Left lung (tissue), 4 donors: ENCODE measurements at regions not wholly inside any gene's neighbourhood (a gene's known extent, or its start where the extent isn't known, plus 50 kb on each side); places are given as distances from the start of the nearest gene placed in this dataset.

Experiments used
- ATAC-seq: fragments of 200-7000 bp; cut with Tn5 transposase; one replicate; pipeline ENCODE4 v1.9.1; 2020; ENCODE audit warnings: moderate library complexity
- DNase-seq, 4 donors: peaks; one replicate each; pipeline ENCODE4 v3.0.0-alpha.2; 2013 to 2020
- H3K27ac ChIP-seq, 2 donors: fragments of 200-600 bp; sonication (generic) in 1 of 2; one replicate each; pipeline versions ENCODE4 v1.5.0 to v1.8.0; 2020 to 2021
- H3K27me3 ChIP-seq, 2 donors: fragments of 200-600 bp; sonication (generic) in 1 of 2; one replicate each; pipeline versions ENCODE4 v1.5.0 to v1.8.0; 2020 to 2021
- H3K36me3 ChIP-seq, 2 donors: fragments of 200-600 bp; sonication (generic) in 1 of 2; one replicate each; pipeline versions ENCODE4 v1.5.0 to v1.8.0; 2020 to 2021
- H3K4me1 ChIP-seq, 2 donors: fragments of 200-600 bp; one replicate each; pipeline ENCODE4 v1.8.0; 2021
- H3K4me3 ChIP-seq, 2 donors: fragments of 200-600 bp; sonication (generic) in 1 of 2; one replicate each; pipeline versions ENCODE4 v1.5.0 to v1.8.0; 2020 to 2021; ENCODE audit warnings: mild to moderate bottlenecking in 1 of 2
- H3K9me3 ChIP-seq, 2 donors: fragments of 200-600 bp; sonication (generic) in 1 of 2; one replicate each; pipeline versions ENCODE4 v1.5.0 to v1.8.0; 2020 to 2021
- CTCF ChIP-seq, 2 donors: fragments of 200-600 bp; sonication (generic) in 1 of 2; IDR thresholded peaks; one replicate each; pipeline versions ENCODE4 v1.5.0 to v1.8.0; 2021; ENCODE audit warnings: antibody characterized with exemption in 2 of 2
- intact Hi-C, 2 donors: fragments of 100-400 bp; cut with DNase I; formaldehyde crosslinking; loops; one replicate each; pipeline versions ENCODE4 v1.11.2 to v1.14.2; 2022
- donor health status: DM: no; HTN: yes; CAD: no.
- donor health status: DM: no; HTN: no; CAD: no.

GRCh38 chr17:77489239-77489892, 348.6 kb downstream of the SEC14L1 start:
- Histone ChIP-seq H3K4me1 (peaks cover 0 to 28% of the 10 kb centered on the region in 2 donors), H3K27ac (no peak overlapping the region), H3K9me3 (no peaks in the 10 kb centered on the region), H3K36me3 (peaks cover 0 to 74% of the 10 kb centered on the region in 2 donors), H3K27me3 (no peaks in the 10 kb centered on the region), H3K4me3 (no peak overlapping the region)
- DNase-seq (peak in 2 of 4 donors; percentile 28 to 59), ATAC-seq (no peak)
- intact Hi-C loops, result no loop called here
- no peak for TF ChIP-seq CTCF (IDR thresholded peaks at IDR 0.05)

- Histone ChIP-seq H3K9me3 (no peaks in the 10 kb centered on the region), H3K27me3 (no peaks in the 10 kb centered on the region), H3K4me3 (no peak overlapping the region), H3K36me3 (peaks cover 0 to 78% of the 10 kb centered on the region in 2 donors), H3K4me1 (peaks cover 0 to 33% of the 10 kb centered on the region in 2 donors), H3K27ac (no peak overlapping the region)
- intact Hi-C loops, result loop anchor here in 1 of 2 donors (5.0 kb wide), 2 partner anchors 58 to 158 kb away; no protein-coding TSS in a partner anchor
- no peak for TF ChIP-seq CTCF (IDR thresholded peaks at IDR 0.05)
- peak in 3 of 4 donors; percentile 34 to 71 (median 60) for DNase-seq
- peak; percentile 9 for ATAC-seq
Observed at GRCh38 chr17:77489893-77490255, 349.1 kb downstream of the SEC14L1 start.

- Histone ChIP-seq H3K36me3 (peaks cover 0 to 81% of the 10 kb centered on the region in 2 donors), H3K27me3 (no peaks in the 10 kb centered on the region), H3K27ac (no peak overlapping the region), H3K4me1 (peaks cover 0 to 35% of the 10 kb centered on the region in 2 donors), H3K4me3 (no peak overlapping the region), H3K9me3 (no peaks in the 10 kb centered on the region)
- ATAC-seq, result no peak
- no peak for TF ChIP-seq CTCF (IDR thresholded peaks at IDR 0.05)
- intact Hi-C loops, result loop anchor here in 1 of 2 donors (5.0 kb wide), 2 partner anchors 58 to 158 kb away; no protein-coding TSS in a partner anchor
- DNase-seq, result peak in 2 of 4 donors; percentile 31 to 66
Observed at GRCh38 chr17:77490361-77491183, 349.8 kb downstream of the SEC14L1 start.

GRCh38 chr17:77491921-77492445, 351.2 kb downstream of the SEC14L1 start:
- intact Hi-C loops, result loop anchor here in 1 of 2 donors (5.0 kb wide), 2 partner anchors 60 to 160 kb away; no protein-coding TSS in a partner anchor
- TF ChIP-seq CTCF (IDR thresholded peaks at IDR 0.05), result no peak
- no peaks in the 10 kb centered on the region for H3K27me3 ChIP-seq
- H3K36me3 ChIP-seq, result peaks cover 0 to 91% of the 10 kb centered on the region in 2 donors
- DNase-seq (peak in 2 of 4 donors; percentile 40 to 66), ATAC-seq (no peak)
- no peak overlapping the region for H3K4me3 ChIP-seq
- H3K9me3 ChIP-seq, result no peaks in the 10 kb centered on the region
- H3K27ac ChIP-seq, result no peak overlapping the region
- peaks cover 0 to 35% of the 10 kb centered on the region in 2 donors for H3K4me1 ChIP-seq
